ENCODE measurements at regions not wholly inside any gene's neighbourhood (a gene's known extent, or its start where the extent isn't known, plus 50 kb on each side); places are given as distances from the start of the nearest gene placed in this dataset.
"Not testable (repeated sequence)": the region's sequence is repeated elsewhere in the genome, so short reads cannot be mapped to it uniquely, and the experiment has no call there.

- no peak for DNase-seq
Observed at GRCh38 chr4:169885893-169886292, 128.1 kb upstream of the HPF1 start.

GRCh38 chr4:169881769-169882168 lies 124.0 kb upstream of the HPF1 start:
- DNase-seq = no peak

GRCh38 chr4:169870507-169870906 lies 112.8 kb upstream of the HPF1 start:
- DNase-seq = no peak

- no peak for DNase-seq
Observed at GRCh38 chr4:169869490-169869889, 111.7 kb upstream of the HPF1 start.

GRCh38 chr4:169861593-169861992 lies 103.8 kb upstream of the HPF1 start:
- DNase-seq = no peak

GRCh38 chr4:169859366-169860216 lies 101.8 kb upstream of the HPF1 start:
- no peak for DNase-seq

GRCh38 chr4:169854090-169854489 lies 96.3 kb upstream of the HPF1 start:
- no peak for DNase-seq

GRCh38 chr4:169852481-169852880 lies 94.7 kb upstream of the HPF1 start:
- DNase-seq = no peak

GRCh38 chr4:169851750-169852149 lies 94.0 kb upstream of the HPF1 start:
- no peak for DNase-seq

- DNase-seq = no peak
Observed at GRCh38 chr4:169849456-169849855, 91.7 kb upstream of the HPF1 start.

GRCh38 chr4:169848018-169848417 lies 90.3 kb upstream of the HPF1 start:
- DNase-seq = no peak

GRCh38 chr4:169847171-169847570 lies 89.4 kb upstream of the HPF1 start:
- DNase-seq = no peak

GRCh38 chr4:169846396-169846795 lies 88.7 kb upstream of the HPF1 start:
- DNase-seq = no peak

- DNase-seq = no peak
Observed at GRCh38 chr4:169841776-169842175, 84.0 kb upstream of the HPF1 start.

GRCh38 chr4:169840554-169840953 lies 82.8 kb upstream of the HPF1 start:
- no peak for DNase-seq

- not testable (repeated sequence) for DNase-seq
Observed at GRCh38 chr4:169828329-169828728, 70.6 kb upstream of the HPF1 start.

GRCh38 chr4:169826634-169827187 lies 69.0 kb upstream of the HPF1 start:
- no peak for DNase-seq

GRCh38 chr4:169823685-169824084 lies 65.9 kb upstream of the HPF1 start:
- DNase-seq = peak; percentile 8

- no peak for DNase-seq
Observed at GRCh38 chr4:169821402-169821801, 63.7 kb upstream of the HPF1 start.

GRCh38 chr4:169818063-169818679 lies 60.4 kb upstream of the HPF1 start:
- DNase-seq = no peak

GRCh38 chr4:169815606-169816005 lies 57.9 kb upstream of the HPF1 start:
- DNase-seq = no peak

GRCh38 chr4:169811476-169811875 lies 53.7 kb upstream of the HPF1 start:
- DNase-seq = no peak

GRCh38 chr4:169810325-169811323 lies 52.9 kb upstream of the HPF1 start:
- no peak for DNase-seq
